H1 (cell line): ENCODE measurements at regions not wholly inside any gene's neighbourhood (a gene's known extent, or its start where the extent isn't known, plus 50 kb on each side); places are given as distances from the start of the nearest gene placed in this dataset.

Experiments
- TF ChIP-seq, protein P1 (sequence below), 3 experiments: IDR thresholded peaks; 1 replicate in 2 of 3; 2 replicates in 1 of 3; pipeline versions ENCODE4 v1.5.1 to v1.6.1; 2011; ENCODE audit warnings: low read length in 3 of 3, mild to moderate bottlenecking in 3 of 3, inconsistent platforms in 2 of 3, low read depth in 1 of 3, moderate library complexity in 1 of 3; ENCODE audit not compliant: insufficient read depth in 1 of 3; ENCODE audit errors: control extremely low read depth in 1 of 3
- TF ChIP-seq, protein P2 (sequence below): IDR thresholded peaks from 2 replicates; pipeline ENCODE4 v1.6.1; 2012; ENCODE audit warnings: inconsistent platforms

DNA sequence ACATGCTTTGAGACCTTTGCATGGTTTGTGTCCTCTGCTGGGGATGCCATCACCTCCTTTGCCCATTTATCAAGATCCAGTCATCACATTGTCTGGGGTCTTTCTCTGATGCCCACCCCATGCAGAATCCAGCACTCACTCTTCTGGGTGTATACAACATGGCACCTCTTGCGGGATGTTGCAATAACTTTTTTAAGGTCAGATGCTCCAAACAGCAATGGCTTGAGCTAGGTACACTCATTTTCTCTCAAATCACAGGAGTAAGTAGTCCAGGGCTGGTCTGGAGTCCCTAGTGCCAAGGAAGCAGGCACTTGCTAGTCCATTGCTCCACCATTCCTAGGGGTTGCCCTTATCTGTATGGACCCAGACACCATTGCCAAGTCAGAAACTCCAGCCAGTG lies 196.6 kb upstream of the KCNG1 start (continued):
- TF ChIP-seq, protein P1, sequence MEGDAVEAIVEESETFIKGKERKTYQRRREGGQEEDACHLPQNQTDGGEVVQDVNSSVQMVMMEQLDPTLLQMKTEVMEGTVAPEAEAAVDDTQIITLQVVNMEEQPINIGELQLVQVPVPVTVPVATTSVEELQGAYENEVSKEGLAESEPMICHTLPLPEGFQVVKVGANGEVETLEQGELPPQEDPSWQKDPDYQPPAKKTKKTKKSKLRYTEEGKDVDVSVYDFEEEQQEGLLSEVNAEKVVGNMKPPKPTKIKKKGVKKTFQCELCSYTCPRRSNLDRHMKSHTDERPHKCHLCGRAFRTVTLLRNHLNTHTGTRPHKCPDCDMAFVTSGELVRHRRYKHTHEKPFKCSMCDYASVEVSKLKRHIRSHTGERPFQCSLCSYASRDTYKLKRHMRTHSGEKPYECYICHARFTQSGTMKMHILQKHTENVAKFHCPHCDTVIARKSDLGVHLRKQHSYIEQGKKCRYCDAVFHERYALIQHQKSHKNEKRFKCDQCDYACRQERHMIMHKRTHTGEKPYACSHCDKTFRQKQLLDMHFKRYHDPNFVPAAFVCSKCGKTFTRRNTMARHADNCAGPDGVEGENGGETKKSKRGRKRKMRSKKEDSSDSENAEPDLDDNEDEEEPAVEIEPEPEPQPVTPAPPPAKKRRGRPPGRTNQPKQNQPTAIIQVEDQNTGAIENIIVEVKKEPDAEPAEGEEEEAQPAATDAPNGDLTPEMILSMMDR (IDR thresholded peaks at IDR 0.05; ENCODE audit: control extremely low read depth in 1 of 3, insufficient read depth in 1 of 3, low read depth in 1 of 3, low read length in 3 of 3), result no peak
- TF ChIP-seq, protein P2, sequence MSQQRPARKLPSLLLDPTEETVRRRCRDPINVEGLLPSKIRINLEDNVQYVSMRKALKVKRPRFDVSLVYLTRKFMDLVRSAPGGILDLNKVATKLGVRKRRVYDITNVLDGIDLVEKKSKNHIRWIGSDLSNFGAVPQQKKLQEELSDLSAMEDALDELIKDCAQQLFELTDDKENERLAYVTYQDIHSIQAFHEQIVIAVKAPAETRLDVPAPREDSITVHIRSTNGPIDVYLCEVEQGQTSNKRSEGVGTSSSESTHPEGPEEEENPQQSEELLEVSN, result no peak
